ENCODE measurements at regions not wholly inside any gene's neighbourhood (a gene's known extent, or its start where the extent isn't known, plus 50 kb on each side); places are given as distances from the start of the nearest gene placed in this dataset.

- TF ChIP-seq EZH2 (IDR thresholded peaks at IDR 0.05) (no peak), POLR2AphosphoS5 (IDR thresholded peaks at IDR 0.05; ENCODE audit: borderline replicate concordance, low read depth, low read length) (no peak)
These were observed 408.1 kb upstream of the SLITRK1 start for GRCh38 chr13:84290386-84290785.
